Liver (tissue), 8 donors: ENCODE measurements at regions not wholly inside any gene's neighbourhood (a gene's known extent, or its start where the extent isn't known, plus 50 kb on each side); places are given as distances from the start of the nearest gene placed in this dataset.

ENCODE experiments used
- DNase-seq: peaks from one replicate; pipeline ENCODE4 v3.0.0-alpha.2; 2017; ENCODE audit warnings: low spot score
- H3K27ac ChIP-seq, 2 donors: one replicate each; pipeline ENCODE4 v1.7.0; 2013; ENCODE audit warnings: inconsistent platforms in 2 of 2, low read length in 2 of 2, control low read depth in 1 of 2, low read depth in 1 of 2, mild to moderate bottlenecking in 1 of 2
- H3K27me3 ChIP-seq, 4 donors: one replicate each; pipeline versions ENCODE4 v1.6.1 to v1.7.0; 2013; ENCODE audit warnings: low read length in 3 of 4, inconsistent platforms in 1 of 4, mild to moderate bottlenecking in 1 of 4, moderate library complexity in 1 of 4; ENCODE audit not compliant: control insufficient read depth in 4 of 4, insufficient read depth in 4 of 4
- H3K36me3 ChIP-seq, 4 donors: one replicate each; pipeline versions ENCODE4 v1.6.1 to v1.7.0; 2013; ENCODE audit warnings: low read length in 3 of 4, mild to moderate bottlenecking in 3 of 4, low read depth in 1 of 4, moderate library complexity in 1 of 4; ENCODE audit not compliant: control insufficient read depth in 4 of 4, insufficient read depth in 3 of 4
- H3K4me1 ChIP-seq, 4 donors: one replicate each; pipeline versions ENCODE4 v1.6.1 to v1.7.0; 2013; ENCODE audit warnings: low read length in 3 of 4, mild to moderate bottlenecking in 3 of 4, moderate library complexity in 1 of 4; ENCODE audit not compliant: control insufficient read depth in 4 of 4, insufficient read depth in 4 of 4
- H3K4me3 ChIP-seq, 3 donors: one replicate each; pipeline versions ENCODE4 v1.6.1 to v1.7.0; 2013; ENCODE audit warnings: low read length in 3 of 3, control low read depth in 1 of 3, low read depth in 1 of 3, mild to moderate bottlenecking in 1 of 3
- H3K9ac ChIP-seq, 2 donors: one replicate each; pipeline ENCODE4 v1.7.0; 2013; ENCODE audit warnings: low read length in 2 of 2, mild to moderate bottlenecking in 2 of 2, moderate library complexity in 2 of 2, control low read depth in 1 of 2, low read depth in 1 of 2
- H3K9me3 ChIP-seq, 4 donors: one replicate each; pipeline versions ENCODE4 v1.6.1 to v1.7.0; 2013; ENCODE audit warnings: low read length in 3 of 4; ENCODE audit not compliant: control insufficient read depth in 4 of 4
- EGR1 ChIP-seq, 2 donors: IDR thresholded peaks; 2 replicates each; pipeline ENCODE4 v1.6.1; 2016 to 2018; ENCODE audit warnings: antibody characterized with exemption in 2 of 2, low read depth in 2 of 2
- FOXA1 ChIP-seq: IDR thresholded peaks from 2 replicates; pipeline ENCODE4 v1.6.1; 2016; ENCODE audit warnings: antibody characterized with exemption
- FOXA2 ChIP-seq: IDR thresholded peaks from 2 replicates; pipeline ENCODE4 v1.6.1; 2016; ENCODE audit warnings: antibody characterized with exemption
- GABPA ChIP-seq, 2 donors: IDR thresholded peaks in 1 of 2; conservative IDR thresholded peaks in 1 of 2; 2 replicates each; pipeline ENCODE4 v1.6.1; 2016; ENCODE audit warnings: antibody characterized with exemption in 2 of 2, mild to moderate bottlenecking in 1 of 2, moderate library complexity in 1 of 2
- HNF4A ChIP-seq, 2 donors: conservative IDR thresholded peaks; 2 replicates each; pipeline ENCODE4 v1.6.1; 2016; ENCODE audit warnings: antibody characterized with exemption in 2 of 2, mild to moderate bottlenecking in 2 of 2
- HNF4G ChIP-seq: IDR thresholded peaks from 2 replicates; pipeline ENCODE4 v1.6.1; 2016; ENCODE audit warnings: antibody characterized with exemption
- JUND ChIP-seq, 2 donors: IDR thresholded peaks; 2 replicates each; pipeline ENCODE4 v1.6.1; 2016; ENCODE audit warnings: antibody characterized with exemption in 2 of 2
- NR2F2 ChIP-seq: IDR thresholded peaks from 2 replicates; pipeline ENCODE4 v1.6.1; 2016; ENCODE audit warnings: antibody characterized with exemption
- RAD21 ChIP-seq, 2 donors: IDR thresholded peaks; 2 replicates each; pipeline ENCODE4 v1.6.1; 2016; ENCODE audit warnings: antibody characterized with exemption in 2 of 2, mild to moderate bottlenecking in 2 of 2
- RXRA ChIP-seq, 2 donors: IDR thresholded peaks; 2 replicates each; pipeline ENCODE4 v1.6.1; 2017 to 2018; ENCODE audit warnings: antibody characterized with exemption in 2 of 2, mild to moderate bottlenecking in 1 of 2
- SP1 ChIP-seq: IDR thresholded peaks from 2 replicates; pipeline ENCODE4 v1.6.1; 2018; ENCODE audit warnings: antibody characterized with exemption, mild to moderate bottlenecking
- YY1 ChIP-seq: IDR thresholded peaks from 2 replicates; pipeline ENCODE4 v1.6.1; 2016; ENCODE audit warnings: antibody characterized with exemption, mild to moderate bottlenecking
- WGBS: extraction: QIAGEN DNeasy Blood & Tissue Kit; methylation state at CpG from one replicate; pipeline ENCODE4 v1.1.7; 2013; 5-methylcytosine and 5-hydroxymethylcytosine counted together
- TF ChIP-seq, protein P1 (sequence below): IDR thresholded peaks from 2 replicates; pipeline ENCODE4 v1.6.1; 2016; ENCODE audit warnings: antibody characterized with exemption
- TF ChIP-seq, protein P2 (sequence below): fragments of 150-350 bp; IDR thresholded peaks from 2 replicates; pipeline ENCODE4 v1.5.1; 2017; ENCODE audit warnings: improper control_type of control experiment, low read depth, low read length; ENCODE audit not compliant: missing input control
- TF ChIP-seq, protein P3 (sequence below): IDR thresholded peaks from 2 replicates; pipeline ENCODE4 v1.6.1; 2016; ENCODE audit warnings: antibody characterized with exemption
- TF ChIP-seq, protein P4 (sequence below): IDR thresholded peaks from 2 replicates; pipeline ENCODE4 v1.6.1; 2016; ENCODE audit warnings: antibody characterized with exemption, mild to moderate bottlenecking
- TF ChIP-seq, protein P5 (sequence below): IDR thresholded peaks from 2 replicates; pipeline ENCODE4 v1.6.1; 2016; ENCODE audit warnings: antibody characterized with exemption
- donor health status: healthy.
- donor health status: healthy.
- donor health status: healthy.
- donor health status: healthy.
- donor health status: healthy.

DNA sequence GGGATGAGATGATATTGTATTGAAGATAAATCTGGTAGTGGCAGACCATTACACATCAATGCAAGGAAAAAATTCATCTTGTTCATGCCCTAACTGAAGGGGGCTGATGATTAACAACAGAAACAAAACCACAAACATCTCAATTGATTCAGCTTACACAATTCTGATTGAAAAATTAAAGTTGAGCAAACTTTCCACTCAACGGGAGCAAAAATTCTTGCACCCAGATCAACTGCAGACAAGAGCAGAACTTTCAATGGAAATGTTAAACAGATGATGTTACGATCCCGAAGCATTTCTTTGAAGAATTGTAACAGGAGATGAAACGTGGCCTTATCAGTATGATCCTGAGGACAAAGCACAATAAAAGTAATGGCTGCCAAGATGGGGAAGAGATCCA lies 172.4 kb upstream of the SOX5 start:
- 68% methylated on average over 4 of the region's 4 CpGs for WGBS
- Histone ChIP-seq H3K27ac (no peak overlapping the region), H3K36me3 (no peaks in the 10 kb centered on the region), H3K4me1 (peaks cover 0 to 2% (median 0%) of the 10 kb centered on the region in 4 donors), H3K4me3 (no peak overlapping the region), H3K9me3 (no peaks in the 10 kb centered on the region), H3K27me3 (no peaks in the 10 kb centered on the region), H3K9ac (no peak overlapping the region)
- TF ChIP-seq, protein P1, sequence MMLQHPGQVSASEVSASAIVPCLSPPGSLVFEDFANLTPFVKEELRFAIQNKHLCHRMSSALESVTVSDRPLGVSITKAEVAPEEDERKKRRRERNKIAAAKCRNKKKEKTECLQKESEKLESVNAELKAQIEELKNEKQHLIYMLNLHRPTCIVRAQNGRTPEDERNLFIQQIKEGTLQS: no peak
- TF ChIP-seq RAD21 (IDR thresholded peaks at IDR 0.05) (no peak), JUND (IDR thresholded peaks at IDR 0.05) (no peak), EGR1 (IDR thresholded peaks at IDR 0.05; ENCODE audit: low read depth in 2 of 2) (no peak), HNF4G (no peak), GABPA (IDR thresholded peaks at IDR 0.05 in 1 of 2, conservative IDR thresholded peaks at IDR 0.05 in 1 of 2) (no peak), FOXA1 (no peak), YY1 (no peak), NR2F2 (no peak)
- TF ChIP-seq, protein P2, sequence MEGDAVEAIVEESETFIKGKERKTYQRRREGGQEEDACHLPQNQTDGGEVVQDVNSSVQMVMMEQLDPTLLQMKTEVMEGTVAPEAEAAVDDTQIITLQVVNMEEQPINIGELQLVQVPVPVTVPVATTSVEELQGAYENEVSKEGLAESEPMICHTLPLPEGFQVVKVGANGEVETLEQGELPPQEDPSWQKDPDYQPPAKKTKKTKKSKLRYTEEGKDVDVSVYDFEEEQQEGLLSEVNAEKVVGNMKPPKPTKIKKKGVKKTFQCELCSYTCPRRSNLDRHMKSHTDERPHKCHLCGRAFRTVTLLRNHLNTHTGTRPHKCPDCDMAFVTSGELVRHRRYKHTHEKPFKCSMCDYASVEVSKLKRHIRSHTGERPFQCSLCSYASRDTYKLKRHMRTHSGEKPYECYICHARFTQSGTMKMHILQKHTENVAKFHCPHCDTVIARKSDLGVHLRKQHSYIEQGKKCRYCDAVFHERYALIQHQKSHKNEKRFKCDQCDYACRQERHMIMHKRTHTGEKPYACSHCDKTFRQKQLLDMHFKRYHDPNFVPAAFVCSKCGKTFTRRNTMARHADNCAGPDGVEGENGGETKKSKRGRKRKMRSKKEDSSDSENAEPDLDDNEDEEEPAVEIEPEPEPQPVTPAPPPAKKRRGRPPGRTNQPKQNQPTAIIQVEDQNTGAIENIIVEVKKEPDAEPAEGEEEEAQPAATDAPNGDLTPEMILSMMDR: no peak
- TF ChIP-seq, protein P3, sequence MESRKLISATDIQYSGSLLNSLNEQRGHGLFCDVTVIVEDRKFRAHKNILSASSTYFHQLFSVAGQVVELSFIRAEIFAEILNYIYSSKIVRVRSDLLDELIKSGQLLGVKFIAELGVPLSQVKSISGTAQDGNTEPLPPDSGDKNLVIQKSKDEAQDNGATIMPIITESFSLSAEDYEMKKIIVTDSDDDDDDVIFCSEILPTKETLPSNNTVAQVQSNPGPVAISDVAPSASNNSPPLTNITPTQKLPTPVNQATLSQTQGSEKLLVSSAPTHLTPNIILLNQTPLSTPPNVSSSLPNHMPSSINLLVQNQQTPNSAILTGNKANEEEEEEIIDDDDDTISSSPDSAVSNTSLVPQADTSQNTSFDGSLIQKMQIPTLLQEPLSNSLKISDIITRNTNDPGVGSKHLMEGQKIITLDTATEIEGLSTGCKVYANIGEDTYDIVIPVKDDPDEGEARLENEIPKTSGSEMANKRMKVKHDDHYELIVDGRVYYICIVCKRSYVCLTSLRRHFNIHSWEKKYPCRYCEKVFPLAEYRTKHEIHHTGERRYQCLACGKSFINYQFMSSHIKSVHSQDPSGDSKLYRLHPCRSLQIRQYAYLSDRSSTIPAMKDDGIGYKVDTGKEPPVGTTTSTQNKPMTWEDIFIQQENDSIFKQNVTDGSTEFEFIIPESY: no peak
- no peak for DNase-seq

DNA sequence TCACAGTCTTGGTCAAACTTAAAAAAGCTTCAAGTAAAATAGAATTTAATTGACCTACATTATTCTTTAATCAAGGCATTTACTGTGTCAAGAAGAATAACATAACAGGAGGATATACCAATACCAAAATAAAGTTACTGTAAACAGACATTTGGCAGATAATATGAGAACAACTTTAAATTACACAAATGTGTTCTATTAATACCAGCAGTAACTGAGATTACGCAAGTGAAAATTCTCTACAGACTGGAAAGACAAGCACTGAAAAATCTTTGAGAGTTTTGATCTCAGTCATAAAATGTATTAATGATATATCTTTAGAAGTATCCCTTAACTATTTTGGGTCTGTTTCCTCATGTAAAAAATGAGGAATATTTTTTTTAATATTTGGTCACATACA lies 169.2 kb upstream of the SOX5 start:
- 51% methylated on average over 1 of the region's 1 CpG for WGBS
- no peak overlapping the region for H3K9ac ChIP-seq
- no peak overlapping the region for H3K27ac ChIP-seq
- H3K9me3 ChIP-seq: no peaks in the 10 kb centered on the region
- H3K36me3 ChIP-seq: no peaks in the 10 kb centered on the region
- no peak overlapping the region for H3K4me3 ChIP-seq
- no peak for DNase-seq
- H3K27me3 ChIP-seq: no peaks in the 10 kb centered on the region
- peaks cover 0 to 2% (median 0%) of the 10 kb centered on the region in 4 donors for H3K4me1 ChIP-seq
- TF ChIP-seq RXRA (IDR thresholded peaks at IDR 0.05): no peak
- no peak for TF ChIP-seq HNF4A (conservative IDR thresholded peaks at IDR 0.05)
- no peak for TF ChIP-seq NR2F2
- TF ChIP-seq SP1: no peak
- TF ChIP-seq, protein P4, sequence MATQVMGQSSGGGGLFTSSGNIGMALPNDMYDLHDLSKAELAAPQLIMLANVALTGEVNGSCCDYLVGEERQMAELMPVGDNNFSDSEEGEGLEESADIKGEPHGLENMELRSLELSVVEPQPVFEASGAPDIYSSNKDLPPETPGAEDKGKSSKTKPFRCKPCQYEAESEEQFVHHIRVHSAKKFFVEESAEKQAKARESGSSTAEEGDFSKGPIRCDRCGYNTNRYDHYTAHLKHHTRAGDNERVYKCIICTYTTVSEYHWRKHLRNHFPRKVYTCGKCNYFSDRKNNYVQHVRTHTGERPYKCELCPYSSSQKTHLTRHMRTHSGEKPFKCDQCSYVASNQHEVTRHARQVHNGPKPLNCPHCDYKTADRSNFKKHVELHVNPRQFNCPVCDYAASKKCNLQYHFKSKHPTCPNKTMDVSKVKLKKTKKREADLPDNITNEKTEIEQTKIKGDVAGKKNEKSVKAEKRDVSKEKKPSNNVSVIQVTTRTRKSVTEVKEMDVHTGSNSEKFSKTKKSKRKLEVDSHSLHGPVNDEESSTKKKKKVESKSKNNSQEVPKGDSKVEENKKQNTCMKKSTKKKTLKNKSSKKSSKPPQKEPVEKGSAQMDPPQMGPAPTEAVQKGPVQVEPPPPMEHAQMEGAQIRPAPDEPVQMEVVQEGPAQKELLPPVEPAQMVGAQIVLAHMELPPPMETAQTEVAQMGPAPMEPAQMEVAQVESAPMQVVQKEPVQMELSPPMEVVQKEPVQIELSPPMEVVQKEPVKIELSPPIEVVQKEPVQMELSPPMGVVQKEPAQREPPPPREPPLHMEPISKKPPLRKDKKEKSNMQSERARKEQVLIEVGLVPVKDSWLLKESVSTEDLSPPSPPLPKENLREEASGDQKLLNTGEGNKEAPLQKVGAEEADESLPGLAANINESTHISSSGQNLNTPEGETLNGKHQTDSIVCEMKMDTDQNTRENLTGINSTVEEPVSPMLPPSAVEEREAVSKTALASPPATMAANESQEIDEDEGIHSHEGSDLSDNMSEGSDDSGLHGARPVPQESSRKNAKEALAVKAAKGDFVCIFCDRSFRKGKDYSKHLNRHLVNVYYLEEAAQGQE: no peak
- TF ChIP-seq, protein P5, sequence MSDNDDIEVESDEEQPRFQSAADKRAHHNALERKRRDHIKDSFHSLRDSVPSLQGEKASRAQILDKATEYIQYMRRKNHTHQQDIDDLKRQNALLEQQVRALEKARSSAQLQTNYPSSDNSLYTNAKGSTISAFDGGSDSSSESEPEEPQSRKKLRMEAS: no peak
- TF ChIP-seq, protein P3: no peak
- TF ChIP-seq HNF4G: no peak
- no peak for TF ChIP-seq YY1
- no peak for TF ChIP-seq FOXA2
- no peak for TF ChIP-seq JUND (IDR thresholded peaks at IDR 0.05)
